ENCODE measurements at regions not wholly inside any gene's neighbourhood (a gene's known extent, or its start where the extent isn't known, plus 50 kb on each side); places are given as distances from the start of the nearest gene placed in this dataset.
"Not testable (repeated sequence)": the region's sequence is repeated elsewhere in the genome, so short reads cannot be mapped to it uniquely, and the experiment has no call there.

- DNase-seq = no peak
Observed at GRCh38 chr17:51439395-51440229, 179.3 kb downstream of the UTP18 start.

DNA sequence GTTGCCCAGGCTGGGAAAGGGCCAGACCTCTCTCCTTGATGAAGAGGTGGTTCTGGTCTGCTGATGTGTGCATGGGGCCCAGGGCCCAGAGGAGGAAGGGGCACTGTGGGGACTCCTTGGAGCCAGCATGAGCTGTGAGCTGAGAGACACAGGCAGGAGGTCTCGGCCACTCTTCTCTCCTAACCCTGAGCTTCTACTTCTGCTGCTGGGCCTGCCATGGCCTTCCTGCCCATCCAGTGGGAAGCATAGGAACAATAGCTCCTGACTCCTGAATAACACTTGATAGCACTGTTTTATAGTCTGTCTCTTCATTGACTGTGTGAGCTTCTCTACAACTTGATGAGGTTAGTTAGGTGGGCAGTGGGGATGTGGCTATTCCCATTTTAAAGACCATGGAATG is 181.1 kb downstream of the UTP18 start:
- DNase-seq = no peak

DNA sequence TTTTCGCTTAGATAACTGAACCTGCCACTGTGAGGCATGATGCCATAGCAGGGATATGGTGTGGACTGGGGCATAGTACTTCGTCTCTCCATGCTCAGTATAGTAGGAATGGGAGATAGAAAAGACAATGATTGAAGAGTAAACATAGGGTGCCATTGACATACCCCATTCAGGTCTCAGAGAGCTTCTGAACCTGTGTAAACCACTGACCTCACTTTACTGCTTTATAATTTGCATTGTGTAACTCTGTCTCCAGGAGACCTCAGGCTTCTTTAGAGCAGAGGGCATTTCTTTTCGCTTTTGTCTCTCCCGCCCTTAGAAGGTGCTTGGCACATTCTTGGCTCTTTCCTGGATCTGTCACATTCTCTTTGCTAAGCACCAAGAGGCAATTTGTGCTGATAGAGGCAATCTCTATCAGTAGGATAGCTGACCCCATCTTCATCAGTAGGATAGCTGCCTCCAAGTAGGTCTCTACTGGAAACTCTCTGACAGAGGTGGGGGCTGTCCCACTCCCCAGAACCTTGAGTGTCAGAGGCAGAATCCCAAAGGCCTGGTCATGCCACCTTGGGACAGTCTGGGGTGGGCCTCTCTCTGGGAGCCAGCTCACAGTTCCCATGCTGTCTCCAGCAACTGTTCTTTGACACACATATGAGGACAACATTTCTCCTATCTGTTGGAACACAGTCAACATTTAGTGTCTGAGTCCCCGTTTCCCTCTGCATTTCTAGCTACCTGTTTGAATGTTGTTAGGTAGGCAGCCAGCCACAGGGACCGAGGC is 181.9 kb downstream of the UTP18 start:
- no peak for DNase-seq

GRCh38 chr17:51443646-51444045 is 183.3 kb downstream of the UTP18 start:
- no peak for DNase-seq

- no peak for DNase-seq
Observed at GRCh38 chr17:51445946-51446345, 185.6 kb downstream of the UTP18 start.

GRCh38 chr17:51454456-51454978 is 194.2 kb downstream of the UTP18 start:
- DNase-seq = no peak

- DNase-seq = no peak
Observed at GRCh38 chr17:51455211-51455610, 194.9 kb downstream of the UTP18 start.

GRCh38 chr17:51455931-51456330 is 195.6 kb downstream of the UTP18 start:
- no peak for DNase-seq

DNA sequence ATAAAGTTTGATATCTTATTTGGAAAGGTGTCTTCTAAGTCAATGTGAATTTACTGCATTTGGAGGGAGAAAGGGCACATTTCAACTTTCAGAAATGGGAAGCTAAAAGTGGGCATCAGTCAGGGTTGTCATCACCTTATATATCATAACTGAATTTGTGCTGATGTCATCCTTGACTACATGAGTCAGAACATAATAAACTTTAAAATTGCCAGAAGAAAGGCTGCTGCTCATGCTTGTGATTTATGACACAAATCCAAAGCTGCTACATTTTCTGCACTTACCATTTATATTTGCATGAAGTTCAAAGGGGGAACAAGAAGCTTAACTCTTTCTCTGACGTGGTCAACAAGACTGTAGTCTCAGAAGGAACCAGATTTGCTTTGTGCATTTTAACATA is 196.6 kb downstream of the UTP18 start:
- no peak for DNase-seq

DNA sequence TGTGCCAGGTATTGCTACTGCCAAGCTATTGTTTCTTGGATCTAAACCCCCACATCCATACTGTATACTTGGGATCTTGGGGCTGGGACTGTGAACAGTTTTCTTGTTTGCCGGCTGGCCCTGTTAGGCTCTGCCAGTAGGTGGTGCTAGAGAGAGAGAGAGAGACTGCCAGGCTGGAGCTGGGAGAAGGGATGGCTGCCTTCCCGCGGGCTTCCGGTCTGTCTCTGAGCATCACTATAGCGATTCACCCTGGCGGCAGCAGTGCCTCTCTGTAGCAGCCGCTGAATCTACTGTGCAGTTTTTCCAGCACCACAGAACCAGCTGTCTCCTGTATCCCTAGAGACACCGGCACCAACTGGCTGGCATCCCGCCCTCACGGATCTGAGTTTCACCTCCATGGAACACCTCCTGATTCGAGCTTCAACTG is 201.2 kb downstream of the UTP18 start:
- peak; percentile 72 for DNase-seq

GRCh38 chr17:51463353-51463752 is 203.0 kb downstream of the UTP18 start:
- peak; percentile 43 for DNase-seq

DNA sequence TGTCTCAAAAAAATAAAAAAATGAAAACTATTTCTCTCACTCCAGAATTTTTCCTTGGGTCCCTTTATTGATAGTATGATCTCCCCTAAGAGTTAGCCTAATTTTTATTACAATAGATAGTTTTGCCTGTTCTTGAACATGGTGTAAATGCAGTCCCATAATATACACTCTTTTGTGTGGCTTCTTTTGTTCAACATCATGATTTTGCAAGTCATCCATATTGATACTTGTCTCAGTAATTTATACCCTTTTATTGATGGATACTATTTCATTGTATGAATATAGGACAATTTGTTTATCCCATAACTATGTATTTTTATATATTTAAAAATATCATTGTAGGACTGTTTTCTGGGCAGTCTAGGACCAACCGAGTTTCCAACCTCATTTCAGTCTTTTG is 207.0 kb downstream of the UTP18 start:
- DNase-seq = no peak

- no peak for DNase-seq
Observed at GRCh38 chr17:51472670-51473205, 212.4 kb downstream of the UTP18 start.

GRCh38 chr17:51474764-51475163 is 214.4 kb downstream of the UTP18 start:
- no peak for DNase-seq

DNA sequence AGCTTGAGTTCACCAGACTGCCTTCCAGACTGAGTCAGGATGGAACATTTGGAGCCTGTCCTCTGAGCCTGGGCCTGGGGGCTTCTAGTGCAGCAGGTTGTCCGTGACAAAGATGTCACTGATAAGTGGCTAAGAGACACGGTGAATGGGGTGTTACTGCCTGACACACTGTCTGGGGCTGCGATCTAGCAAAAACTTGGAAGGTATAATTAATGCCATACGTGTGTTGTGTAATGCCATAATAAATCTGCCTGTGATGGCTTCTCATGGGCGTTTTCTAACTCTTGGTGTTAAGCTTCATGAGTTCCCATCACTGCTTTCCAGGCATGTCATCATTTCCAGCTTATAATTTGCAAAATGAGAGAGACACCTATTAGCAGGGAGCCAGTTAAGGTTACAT is 215.4 kb downstream of the UTP18 start:
- no peak for DNase-seq

- DNase-seq = no peak
Observed at GRCh38 chr17:51479303-51479702, 219.0 kb downstream of the UTP18 start.

- no peak for DNase-seq
Observed at GRCh38 chr17:51481370-51481769, 221.0 kb downstream of the UTP18 start.

DNA sequence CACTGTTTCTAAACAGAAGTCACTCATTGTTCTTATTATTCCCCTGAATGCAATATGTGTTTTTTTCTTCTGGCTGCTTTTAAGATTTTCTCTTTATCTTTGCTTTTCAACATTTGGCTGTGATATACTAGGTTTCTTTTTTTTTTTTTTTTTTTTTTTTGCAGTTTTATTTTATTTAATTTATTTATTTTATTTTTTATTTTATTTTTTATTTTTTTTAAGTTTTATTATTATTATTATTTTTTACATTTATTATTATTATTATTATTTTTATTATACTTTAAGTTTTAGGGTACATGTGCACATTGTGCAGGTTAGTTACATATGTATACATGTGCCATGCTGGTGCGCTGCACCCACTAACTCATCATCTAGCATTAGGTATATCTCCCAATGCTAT is 221.9 kb downstream of the UTP18 start:
- not testable (repeated sequence) for DNase-seq

- DNase-seq = no peak
Observed at GRCh38 chr17:51486091-51486490, 225.7 kb downstream of the UTP18 start.

GRCh38 chr17:51486885-51487520 is 226.7 kb downstream of the UTP18 start:
- DNase-seq = no peak

- DNase-seq = no peak
Observed at GRCh38 chr17:51487947-51488346, 227.6 kb downstream of the UTP18 start.

DNA sequence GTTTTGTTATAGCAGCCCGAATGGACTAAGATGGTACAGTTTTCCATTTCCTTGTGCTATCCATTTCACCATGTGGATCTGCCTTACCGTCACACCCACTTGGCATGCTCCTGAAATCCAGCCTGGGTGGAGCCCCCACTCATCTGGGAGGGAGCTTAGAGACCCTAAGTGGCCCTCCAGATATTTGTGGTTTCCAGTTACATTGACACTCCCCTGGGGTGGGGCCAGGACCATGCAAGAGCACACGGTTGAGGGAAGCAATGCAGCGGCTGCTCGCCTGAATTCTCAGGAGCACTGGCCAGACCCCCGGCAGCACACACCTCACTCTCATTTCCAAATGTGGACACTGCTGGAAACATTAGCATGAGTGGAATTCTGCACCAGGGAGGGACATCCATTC is 231.1 kb downstream of the UTP18 start:
- DNase-seq = no peak

- DNase-seq = no peak
Observed at GRCh38 chr17:51493206-51493605, 232.9 kb downstream of the UTP18 start.

All from femur (tissue), 1 donor.